ENCODE measurements at regions not wholly inside any gene's neighbourhood (a gene's known extent, or its start where the extent isn't known, plus 50 kb on each side); places are given as distances from the start of the nearest gene placed in this dataset.

DNA sequence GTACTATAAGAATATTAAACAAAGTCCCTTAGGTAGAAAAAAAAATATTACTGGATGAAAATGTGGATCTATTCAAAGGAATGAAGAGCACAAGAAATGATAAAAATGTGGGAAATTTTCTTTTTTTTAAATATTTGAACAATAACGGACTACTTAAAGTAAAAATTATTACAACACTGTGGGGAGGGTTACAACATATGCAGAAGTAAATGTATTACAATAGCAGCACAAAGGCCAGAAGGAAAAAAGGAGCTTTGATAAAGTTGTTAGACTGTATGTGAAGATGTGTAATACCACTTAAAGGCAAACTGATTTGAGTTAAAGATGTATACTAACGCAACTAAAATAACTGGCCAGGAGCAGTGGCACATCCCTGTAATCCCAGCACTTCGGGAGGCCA is 427.1 kb downstream of the SHQ1 start:
- Mint-ChIP-seq H3K4me1 (ENCODE audit: low read depth) (peaks cover 84% of the 10 kb centered on the region), H3K36me3 (ENCODE audit: insufficient read depth in 2 of 2) (peaks cover 11 to 43% of the 10 kb centered on the region in 2 donors), H3K27ac (no peak overlapping the region), H3K27me3 (ENCODE audit: low read depth) (no peaks in the 10 kb centered on the region), H3K4me3 (no peak overlapping the region), H3K9me3 (peaks cover 0 to 7% of the 10 kb centered on the region in 2 donors)
- DNase-seq, result no peak
- no peak for ATAC-seq (replicated peaks in 1 of 2)

DNA sequence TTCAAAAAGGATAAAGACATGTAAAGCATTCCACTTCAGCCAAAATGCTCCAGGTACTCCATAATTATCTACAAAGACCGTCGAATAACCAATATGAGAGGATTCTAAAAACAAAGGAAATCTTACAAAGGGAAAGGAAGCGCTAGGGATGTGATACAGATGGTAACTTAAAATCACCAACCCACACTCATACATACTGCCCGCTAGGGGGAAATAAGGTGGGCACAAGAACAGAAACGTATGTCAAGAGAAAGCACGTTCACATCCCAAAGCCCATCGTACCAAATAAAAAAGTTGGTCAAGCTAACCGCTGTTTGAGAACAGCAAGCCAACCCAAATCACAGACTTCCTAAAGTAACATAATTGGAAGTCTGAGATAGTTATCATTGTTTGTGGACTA is 429.4 kb downstream of the SHQ1 start:
- H3K9me3 Mint-ChIP-seq, result peaks cover 0 to 7% of the 10 kb centered on the region in 2 donors
- DNase-seq (no peak), ATAC-seq (replicated peaks in 1 of 2) (no peak)
- peak overlapping the region; percentile 83 for H3K27ac Mint-ChIP-seq
- H3K36me3 Mint-ChIP-seq (ENCODE audit: insufficient read depth in 2 of 2), result peaks cover 15 to 38% of the 10 kb centered on the region in 2 donors
- peaks cover 88% of the 10 kb centered on the region for H3K4me1 Mint-ChIP-seq (ENCODE audit: low read depth)
- H3K4me3 Mint-ChIP-seq, result peak overlapping the region; percentile 3 to 24
- no peaks in the 10 kb centered on the region for H3K27me3 Mint-ChIP-seq (ENCODE audit: low read depth)

DNA sequence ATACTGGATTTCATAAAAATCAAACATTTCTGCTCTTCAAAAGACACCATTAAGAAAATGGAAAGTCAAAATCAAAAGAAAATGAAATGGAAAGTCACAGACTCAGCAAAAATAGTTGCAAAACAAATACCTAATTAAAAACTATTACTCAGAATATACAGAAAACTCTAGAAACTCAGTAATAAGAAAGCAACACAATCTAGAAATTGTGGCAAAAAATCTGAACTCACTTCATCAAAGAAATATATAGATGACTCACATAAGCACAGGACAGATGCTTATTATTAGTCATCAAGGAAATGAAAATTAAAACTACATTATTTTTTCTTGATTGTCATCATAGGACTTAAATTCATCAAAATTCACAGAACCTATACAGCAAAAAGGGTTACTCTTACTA is 430.0 kb downstream of the SHQ1 start:
- peak; percentile 62 to 66 for ATAC-seq (replicated peaks in 1 of 2)
- H3K27me3 Mint-ChIP-seq (ENCODE audit: low read depth), result no peaks in the 10 kb centered on the region
- no peak for DNase-seq
- peak overlapping the region; percentile 3 to 24 for H3K4me3 Mint-ChIP-seq
- peaks cover 0 to 7% of the 10 kb centered on the region in 2 donors for H3K9me3 Mint-ChIP-seq
- peaks cover 88% of the 10 kb centered on the region for H3K4me1 Mint-ChIP-seq (ENCODE audit: low read depth)
- H3K27ac Mint-ChIP-seq, result peak overlapping the region; percentile 27
- peaks cover 15 to 34% of the 10 kb centered on the region in 2 donors for H3K36me3 Mint-ChIP-seq (ENCODE audit: insufficient read depth in 2 of 2)

DNA sequence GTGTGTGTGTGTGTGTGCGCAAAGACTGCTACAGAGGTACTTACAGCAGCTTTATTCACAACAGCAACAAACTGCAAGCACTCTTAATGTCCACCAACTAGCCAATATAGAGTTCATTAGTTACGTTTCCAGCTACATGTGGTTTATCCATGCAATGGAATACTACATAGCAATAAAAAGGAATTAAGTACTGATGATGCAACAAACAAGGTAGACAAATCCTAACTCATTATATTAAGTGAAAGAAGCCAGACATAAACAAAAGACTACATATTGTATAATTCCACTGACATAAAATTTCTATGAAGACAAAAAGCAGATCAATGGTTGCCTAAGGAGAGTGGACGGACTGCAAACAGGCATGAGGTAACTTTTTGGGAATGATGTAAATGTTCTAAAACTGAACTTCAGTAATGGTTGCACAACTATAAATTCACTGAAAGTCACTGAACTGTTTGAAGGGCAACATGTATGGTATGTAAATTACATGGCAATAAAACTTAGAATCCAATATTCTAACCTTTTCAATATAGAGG is 433.7 kb downstream of the SHQ1 start:
- peaks cover 93% of the 10 kb centered on the region for H3K4me1 Mint-ChIP-seq (ENCODE audit: low read depth)
- H3K27ac Mint-ChIP-seq, result no peak overlapping the region
- no peaks in the 10 kb centered on the region for H3K27me3 Mint-ChIP-seq (ENCODE audit: low read depth)
- ATAC-seq (replicated peaks in 1 of 2), result no peak
- peak overlapping the region in 1 of 2 donors; percentile 17 for H3K4me3 Mint-ChIP-seq
- peaks cover 5 to 20% of the 10 kb centered on the region in 2 donors for H3K36me3 Mint-ChIP-seq (ENCODE audit: insufficient read depth in 2 of 2)
- DNase-seq, result no peak
- H3K9me3 Mint-ChIP-seq, result no peaks in the 10 kb centered on the region

DNA sequence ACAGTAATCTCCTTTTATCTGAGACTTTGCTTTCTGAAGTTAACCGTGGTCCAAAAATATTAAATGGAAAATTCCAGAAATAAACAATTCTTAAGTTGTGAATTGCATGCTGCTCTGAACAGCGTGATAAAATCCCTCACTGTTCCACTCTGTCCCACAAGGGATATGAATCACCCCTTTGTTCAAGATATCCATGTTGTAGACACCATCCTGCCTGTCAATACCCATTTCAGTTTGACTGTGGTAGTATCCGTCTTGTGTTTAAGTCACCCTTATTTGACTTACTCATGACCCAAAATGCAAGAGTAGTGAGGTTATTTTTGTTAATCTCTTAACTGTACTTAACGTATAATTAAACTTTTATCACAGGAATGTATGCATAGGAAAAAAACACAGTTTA is 435.0 kb downstream of the SHQ1 start:
- peak overlapping the region; percentile 58 to 63 for H3K4me3 Mint-ChIP-seq
- peak overlapping the region; percentile 73 for H3K27ac Mint-ChIP-seq
- peak; percentile 93 to 97 for ATAC-seq (replicated peaks in 1 of 2)
- peaks cover 5 to 22% of the 10 kb centered on the region in 2 donors for H3K36me3 Mint-ChIP-seq (ENCODE audit: insufficient read depth in 2 of 2)
- peaks cover 93% of the 10 kb centered on the region for H3K4me1 Mint-ChIP-seq (ENCODE audit: low read depth)
- DNase-seq, result peak in 1 of 2 donors; percentile 8
- no peaks in the 10 kb centered on the region for H3K27me3 Mint-ChIP-seq (ENCODE audit: low read depth)
- no peaks in the 10 kb centered on the region for H3K9me3 Mint-ChIP-seq

DNA sequence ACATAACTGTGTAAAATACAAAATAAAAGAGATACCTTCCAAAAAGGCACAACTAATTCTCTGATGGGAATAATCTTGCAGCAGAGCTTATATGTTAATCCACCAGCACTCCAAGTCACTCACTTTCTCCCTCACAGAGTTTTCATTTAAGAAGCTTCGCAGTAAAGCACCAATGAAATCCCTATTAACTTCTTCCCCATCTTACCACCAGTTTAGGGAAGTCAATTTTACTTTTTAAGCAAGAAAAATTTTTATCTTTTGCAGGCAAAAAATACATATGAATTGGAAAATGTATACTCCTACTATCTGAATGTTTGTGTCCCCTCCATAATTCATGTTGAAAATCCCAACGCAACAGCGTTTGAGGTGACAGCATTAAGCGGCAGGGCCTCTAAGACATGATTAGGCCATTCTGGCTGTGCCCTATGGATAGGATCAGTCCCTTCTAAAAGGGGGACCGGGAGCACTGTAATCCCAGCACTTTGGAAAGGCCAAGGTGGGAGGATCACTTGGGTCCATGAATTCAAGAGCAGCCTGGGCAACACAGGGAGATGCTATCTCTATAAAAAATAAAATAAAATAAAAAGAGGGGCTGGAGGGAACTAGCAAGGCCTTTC is 435.8 kb downstream of the SHQ1 start:
- DNase-seq, result no peak
- Mint-ChIP-seq H3K27me3 (ENCODE audit: low read depth) (no peaks in the 10 kb centered on the region), H3K9me3 (no peaks in the 10 kb centered on the region), H3K27ac (no peak overlapping the region), H3K36me3 (ENCODE audit: insufficient read depth in 2 of 2) (peaks cover 5 to 22% of the 10 kb centered on the region in 2 donors), H3K4me3 (peak overlapping the region in 1 of 2 donors; percentile 49), H3K4me1 (ENCODE audit: low read depth) (peaks cover 93% of the 10 kb centered on the region)
- ATAC-seq (replicated peaks in 1 of 2), result no peak

DNA sequence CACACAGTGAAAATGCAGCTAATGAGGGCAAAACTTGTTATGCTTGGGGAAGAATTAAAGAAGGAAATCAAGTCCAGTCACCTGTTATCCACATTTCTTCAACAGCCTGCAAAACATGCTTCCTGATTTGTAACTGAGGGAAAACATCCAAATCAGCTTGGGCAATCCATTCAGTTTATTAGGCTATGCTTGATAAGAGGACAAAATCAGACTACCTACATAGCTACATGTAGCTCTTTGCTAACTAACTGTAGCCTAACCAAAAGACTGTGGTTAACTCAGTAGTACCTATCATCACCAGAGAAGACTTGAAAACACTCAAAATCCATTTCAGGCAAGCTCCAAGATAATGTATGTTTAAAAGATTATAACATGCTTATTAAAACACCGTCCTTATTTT is 436.4 kb downstream of the SHQ1 start:
- Mint-ChIP-seq H3K9me3 (no peaks in the 10 kb centered on the region), H3K4me3 (peak overlapping the region in 1 of 2 donors; percentile 49), H3K4me1 (ENCODE audit: low read depth) (peaks cover 93% of the 10 kb centered on the region), H3K27me3 (ENCODE audit: low read depth) (no peaks in the 10 kb centered on the region), H3K36me3 (ENCODE audit: insufficient read depth in 2 of 2) (peaks cover 5 to 22% of the 10 kb centered on the region in 2 donors), H3K27ac (no peak overlapping the region)
- ATAC-seq (replicated peaks in 1 of 2) (no peak), DNase-seq (no peak)

DNA sequence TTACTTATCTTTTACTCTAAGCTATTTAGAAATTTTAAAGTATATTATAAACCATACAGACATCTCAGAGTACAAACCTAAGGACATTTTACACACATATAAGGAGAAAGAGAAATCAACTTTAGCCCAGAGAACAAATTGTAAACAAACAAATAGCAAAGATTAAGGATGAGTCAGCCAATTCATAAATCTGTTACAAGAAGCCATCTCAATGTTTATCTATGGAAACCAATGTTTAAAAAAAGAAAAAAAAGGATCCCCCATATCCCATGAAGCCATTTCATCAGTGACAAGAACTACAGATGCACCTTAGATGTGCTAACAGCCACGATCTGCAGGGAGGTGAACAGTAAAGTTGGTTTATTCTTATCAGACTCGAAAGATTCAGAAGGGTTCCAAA is 437.1 kb downstream of the SHQ1 start:
- ATAC-seq (replicated peaks in 1 of 2) (no peak), DNase-seq (no peak)
- H3K27me3 Mint-ChIP-seq (ENCODE audit: low read depth), result no peaks in the 10 kb centered on the region
- peaks cover 93% of the 10 kb centered on the region for H3K4me1 Mint-ChIP-seq (ENCODE audit: low read depth)
- H3K36me3 Mint-ChIP-seq (ENCODE audit: insufficient read depth in 2 of 2), result peaks cover 5 to 18% of the 10 kb centered on the region in 2 donors
- no peak overlapping the region for H3K27ac Mint-ChIP-seq
- H3K9me3 Mint-ChIP-seq, result no peaks in the 10 kb centered on the region
- peak overlapping the region; percentile 15 to 49 for H3K4me3 Mint-ChIP-seq

DNA sequence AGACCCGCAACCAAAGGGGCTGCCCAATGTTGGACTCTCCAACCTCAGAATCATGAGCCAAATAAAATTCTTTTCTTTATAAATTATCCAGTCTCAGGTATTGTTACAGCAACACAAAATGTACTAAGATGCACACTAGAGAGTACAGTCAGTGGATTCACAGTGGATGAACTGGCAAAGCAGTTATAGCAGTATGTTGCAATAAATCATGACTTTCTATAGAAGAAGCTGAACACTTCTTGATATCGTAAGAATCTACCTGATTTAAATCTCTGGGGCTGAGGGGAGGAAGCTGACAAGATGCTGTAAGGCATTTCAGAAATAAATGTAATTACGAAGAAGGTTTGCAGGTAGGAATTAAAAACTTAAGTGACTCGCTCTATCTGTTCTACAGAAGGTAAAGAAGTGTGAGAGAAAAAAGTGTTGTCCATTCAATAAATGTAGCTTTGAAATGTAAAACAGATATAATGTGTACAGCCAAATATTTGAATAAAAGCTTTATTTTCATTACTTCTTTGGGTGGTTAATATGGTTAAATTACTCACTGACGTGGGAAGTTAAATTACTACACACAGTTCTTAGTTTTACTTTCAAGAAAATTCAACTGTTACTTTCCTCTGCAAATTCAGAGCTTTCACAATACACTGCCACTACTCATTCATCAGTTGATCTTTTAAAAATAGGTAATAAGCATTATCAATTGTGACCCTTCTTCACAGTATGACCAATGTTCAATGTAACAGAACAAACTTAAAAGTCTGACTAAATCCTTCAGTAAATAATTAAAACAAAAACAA is 439.1 kb downstream of the SHQ1 start:
- peak overlapping the region; percentile 40 for H3K27ac Mint-ChIP-seq
- peak overlapping the region; percentile 29 to 55 for H3K4me3 Mint-ChIP-seq
- DNase-seq (no peak), ATAC-seq (replicated peaks in 1 of 2) (peak; percentile 47 to 50)
- no peaks in the 10 kb centered on the region for H3K27me3 Mint-ChIP-seq (ENCODE audit: low read depth)
- peaks cover 3 to 9% of the 10 kb centered on the region in 2 donors for H3K36me3 Mint-ChIP-seq (ENCODE audit: insufficient read depth in 2 of 2)
- peaks cover 94% of the 10 kb centered on the region for H3K4me1 Mint-ChIP-seq (ENCODE audit: low read depth)
- no peaks in the 10 kb centered on the region for H3K9me3 Mint-ChIP-seq

DNA sequence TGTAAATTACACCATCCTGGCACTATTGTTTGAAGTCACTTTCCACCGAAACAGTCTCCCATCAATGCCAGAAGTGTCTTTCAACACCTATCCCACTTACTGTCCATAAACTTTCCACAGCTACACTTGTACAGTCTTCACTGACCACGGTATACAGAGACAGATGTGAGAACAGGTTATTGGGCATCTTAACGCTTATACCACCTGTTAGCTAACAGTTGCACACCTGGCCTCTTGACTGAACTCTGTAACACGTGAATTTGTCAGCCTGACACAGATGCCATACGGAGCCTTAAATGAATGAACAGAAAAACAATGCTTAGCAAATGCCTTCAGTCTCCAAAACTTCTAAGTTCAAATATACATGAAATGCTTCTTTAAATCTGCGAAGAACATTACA is 440.5 kb downstream of the SHQ1 start:
- Mint-ChIP-seq H3K27me3 (ENCODE audit: low read depth) (no peaks in the 10 kb centered on the region), H3K4me1 (ENCODE audit: low read depth) (peaks cover 93% of the 10 kb centered on the region), H3K27ac (no peak overlapping the region), H3K36me3 (ENCODE audit: insufficient read depth in 2 of 2) (peaks cover 3 to 9% of the 10 kb centered on the region in 2 donors), H3K4me3 (no peak overlapping the region), H3K9me3 (no peaks in the 10 kb centered on the region)
- DNase-seq (no peak), ATAC-seq (replicated peaks in 1 of 2) (no peak)

DNA sequence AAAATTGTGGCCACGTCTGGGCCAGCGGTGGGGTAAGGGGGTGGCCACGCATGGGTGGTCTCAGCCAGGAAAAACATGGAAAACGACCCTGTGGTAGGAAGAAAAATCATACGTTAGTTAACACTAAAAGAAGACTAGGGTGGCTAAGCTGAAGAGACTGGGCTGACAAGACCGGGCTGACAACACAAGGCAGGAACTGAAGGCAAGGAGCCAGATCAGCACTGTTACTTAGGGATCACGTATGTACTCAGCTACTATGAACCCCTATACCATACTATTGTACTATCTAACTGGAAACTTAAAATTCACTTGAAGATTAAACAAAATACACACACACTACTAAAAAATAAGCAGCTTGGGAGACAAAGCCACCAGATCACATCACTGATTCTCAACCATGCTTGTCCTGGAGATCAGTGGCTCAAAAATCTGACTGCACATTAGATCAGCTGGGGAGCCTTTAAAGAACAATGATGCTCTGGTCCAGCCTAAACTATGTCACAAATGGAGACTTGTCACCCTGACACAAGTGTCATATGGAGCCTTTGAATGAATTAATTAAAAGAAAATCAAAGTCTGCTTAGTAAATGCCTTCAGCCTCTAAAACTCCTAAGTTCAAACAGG is 442.2 kb downstream of the SHQ1 start:
- peaks cover 5 to 8% of the 10 kb centered on the region in 2 donors for H3K36me3 Mint-ChIP-seq (ENCODE audit: insufficient read depth in 2 of 2)
- no peaks in the 10 kb centered on the region for H3K9me3 Mint-ChIP-seq
- H3K4me3 Mint-ChIP-seq, result no peak overlapping the region
- H3K27me3 Mint-ChIP-seq (ENCODE audit: low read depth), result no peaks in the 10 kb centered on the region
- ATAC-seq (replicated peaks in 1 of 2) (no peak), DNase-seq (no peak)
- peaks cover 83% of the 10 kb centered on the region for H3K4me1 Mint-ChIP-seq (ENCODE audit: low read depth)
- no peak overlapping the region for H3K27ac Mint-ChIP-seq

DNA sequence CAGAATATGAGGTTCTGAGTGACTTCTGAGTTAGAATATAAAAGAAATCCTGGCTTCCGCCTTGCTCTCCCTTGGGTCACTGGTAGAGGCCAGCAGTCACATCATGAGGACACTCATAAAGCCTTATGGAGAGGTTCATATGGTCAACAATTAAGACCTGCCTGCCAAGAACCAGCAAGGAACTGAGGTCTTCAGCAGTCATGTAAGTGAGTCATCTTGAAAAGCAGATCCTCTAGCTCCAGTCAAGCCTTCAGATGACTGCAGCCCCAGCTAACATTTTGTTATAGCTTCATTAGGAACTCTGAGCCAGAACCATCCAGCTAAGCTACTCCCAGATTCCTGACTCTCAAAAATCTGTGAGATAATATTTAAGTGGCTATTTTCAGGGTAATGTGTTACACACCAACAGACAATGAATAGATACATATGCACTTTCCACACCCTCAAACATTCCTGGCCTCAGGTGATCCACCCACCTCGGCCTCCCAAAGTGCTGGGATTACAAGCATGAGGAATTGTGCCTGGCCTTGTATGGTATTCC is 447.2 kb downstream of the SHQ1 start:
- H3K36me3 Mint-ChIP-seq (ENCODE audit: insufficient read depth in 2 of 2), result peaks cover 8 to 10% of the 10 kb centered on the region in 2 donors
- no peak for ATAC-seq (replicated peaks in 1 of 2)
- H3K9me3 Mint-ChIP-seq, result no peaks in the 10 kb centered on the region
- DNase-seq, result no peak
- H3K4me1 Mint-ChIP-seq (ENCODE audit: low read depth), result peaks cover 70% of the 10 kb centered on the region
- peak overlapping the region; percentile 33 for H3K27ac Mint-ChIP-seq
- H3K27me3 Mint-ChIP-seq (ENCODE audit: low read depth), result no peaks in the 10 kb centered on the region
- no peak overlapping the region for H3K4me3 Mint-ChIP-seq

DNA sequence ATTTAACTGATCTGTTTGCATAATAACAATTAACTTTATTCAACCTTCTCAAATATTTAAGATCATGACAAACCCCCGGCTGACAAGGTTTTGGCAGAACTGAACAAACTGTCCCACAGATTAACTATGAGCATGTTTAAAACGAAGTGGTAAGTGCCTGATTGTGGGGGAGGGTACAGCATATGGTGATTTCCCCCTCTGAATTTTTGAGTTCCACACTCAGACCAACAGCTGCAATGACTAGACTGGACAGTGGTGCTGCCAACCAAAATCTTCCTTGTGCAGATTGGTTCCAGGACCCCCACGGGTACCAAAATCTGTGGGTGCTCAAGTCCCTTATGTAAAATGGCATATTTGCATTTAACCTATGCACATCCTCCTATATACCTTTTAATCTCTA is 449.5 kb downstream of the SHQ1 start:
- H3K27ac Mint-ChIP-seq, result no peak overlapping the region
- H3K4me3 Mint-ChIP-seq, result no peak overlapping the region
- peaks cover 5 to 13% of the 10 kb centered on the region in 2 donors for H3K36me3 Mint-ChIP-seq (ENCODE audit: insufficient read depth in 2 of 2)
- H3K27me3 Mint-ChIP-seq (ENCODE audit: low read depth), result no peaks in the 10 kb centered on the region
- peaks cover 68% of the 10 kb centered on the region for H3K4me1 Mint-ChIP-seq (ENCODE audit: low read depth)
- H3K9me3 Mint-ChIP-seq, result no peaks in the 10 kb centered on the region
- no peak for DNase-seq
- no peak for ATAC-seq (replicated peaks in 1 of 2)
